Neural cell (in vitro differentiated cells): ENCODE measurements at regions not wholly inside any gene's neighbourhood (a gene's known extent, or its start where the extent isn't known, plus 50 kb on each side); places are given as distances from the start of the nearest gene placed in this dataset.

ENCODE experiments used
- H2AFZ ChIP-seq: fragments of 200-600, 300-800 bp; sonication (generic), shearing (Covaris generic); 2 replicates; pipeline ENCODE4 v1.6.0; 2014; ENCODE audit warnings: low read depth, mild to moderate bottlenecking, antibody characterized with exemption, low read length, moderate library complexity
- H3F3A ChIP-seq: fragments of 200-600 bp; shearing (Covaris generic); 2 replicates; pipeline ENCODE4 v1.6.1; 2016; ENCODE audit warnings: mild to moderate bottlenecking, moderate library complexity, mixed read lengths, antibody characterized with exemption, low read length; ENCODE audit not compliant: insufficient read depth, poor library complexity, severe bottlenecking
- H3K27ac ChIP-seq: fragments of 200-600, 300-800 bp; sonication (generic), shearing (Covaris generic); 2 replicates; pipeline ENCODE4 v1.5.1; 2014; ENCODE audit warnings: mild to moderate bottlenecking, low read length, moderate library complexity
- H3K27me3 ChIP-seq: fragments of 300-800, 200-600 bp; sonication (generic), shearing (Covaris generic); 2 replicates; pipeline ENCODE4 v1.6.0; 2014; ENCODE audit warnings: mild to moderate bottlenecking, low read depth, low read length, moderate library complexity; ENCODE audit not compliant: insufficient read depth
- H3K36me3 ChIP-seq: fragments of 300-800, 200-600 bp; sonication (generic), shearing (Covaris generic); 2 replicates; pipeline ENCODE4 v1.5.1; 2014; ENCODE audit warnings: mild to moderate bottlenecking, antibody characterized with exemption, low read length, moderate library complexity; ENCODE audit not compliant: insufficient read depth
- H3K4me2 ChIP-seq: fragments of 300-800, 200-600 bp; sonication (generic), shearing (Covaris generic); 2 replicates; pipeline ENCODE4 v1.6.0; 2014; ENCODE audit warnings: mild to moderate bottlenecking, low read length
- H3K4me3 ChIP-seq: fragments of 300-800, 200-600 bp; sonication (generic), shearing (Covaris generic); 2 replicates; pipeline ENCODE4 v1.5.1; 2014; ENCODE audit warnings: mild to moderate bottlenecking, low read length, moderate library complexity
- H3K79me2 ChIP-seq: fragments of 200-600 bp; shearing (Covaris generic); replicated peaks from 2 replicates; pipeline ENCODE4 v1.6.0; 2014; ENCODE audit warnings: mild to moderate bottlenecking, low read length, moderate library complexity; ENCODE audit not compliant: insufficient read depth
- H3K9ac ChIP-seq: fragments of 300-800, 200-600 bp; sonication (generic), shearing (Covaris generic); 2 replicates; pipeline ENCODE4 v1.6.1; 2016; ENCODE audit warnings: mild to moderate bottlenecking, low read length, mixed read lengths
- H3K9me2 ChIP-seq: fragments of 200-600 bp; shearing (Covaris generic); 2 replicates; pipeline ENCODE4 v1.6.1; 2016; ENCODE audit warnings: mild to moderate bottlenecking, low read length, mixed read lengths; ENCODE audit not compliant: insufficient read depth
- H3K9me3 ChIP-seq: fragments of 200-600, 300-800 bp; sonication (generic), shearing (Covaris generic); 2 replicates; pipeline ENCODE4 v1.6.1; 2016; ENCODE audit warnings: mild to moderate bottlenecking, mixed run types, low read length, moderate library complexity, mixed read lengths
- H4K20me1 ChIP-seq: fragments of 200-600 bp; shearing (Covaris generic); 2 replicates; pipeline ENCODE4 v1.6.1; 2016; ENCODE audit warnings: mild to moderate bottlenecking, mixed run types; ENCODE audit not compliant: insufficient read depth
- EP300 ChIP-seq: fragments of 450-650 bp; conservative IDR thresholded peaks from 2 replicates; pipeline ENCODE4 v1.6.1; 2014; ENCODE audit warnings: antibody characterized with exemption, mild to moderate bottlenecking, moderate library complexity; ENCODE audit not compliant: poor library complexity, severe bottlenecking
- EZH2 ChIP-seq: fragments of 200-600, 300-800 bp; shearing (Covaris generic), sonication (generic); IDR thresholded peaks from 2 replicates; pipeline ENCODE4 v1.6.1; 2014; ENCODE audit warnings: antibody characterized with exemption, low read length, borderline replicate concordance, mild to moderate bottlenecking; ENCODE audit not compliant: insufficient read depth, poor library complexity, severe bottlenecking
- MXI1 ChIP-seq: fragments of 450-650 bp; conservative IDR thresholded peaks from 2 replicates; pipeline ENCODE4 v1.6.1; 2014; ENCODE audit warnings: antibody characterized with exemption, mild to moderate bottlenecking; ENCODE audit not compliant: poor library complexity, severe bottlenecking
- POLR2AphosphoS5 ChIP-seq: IDR thresholded peaks from 2 replicates; pipeline ENCODE4 v1.6.1; 2012
- RAD21 ChIP-seq: fragments of 450-650 bp; conservative IDR thresholded peaks from 2 replicates; pipeline ENCODE4 v1.6.1; 2014; ENCODE audit warnings: antibody characterized with exemption, mild to moderate bottlenecking, moderate library complexity
- SMC3 ChIP-seq: fragments of 450-650 bp; conservative IDR thresholded peaks from 2 replicates; pipeline ENCODE4 v1.6.1; 2014; ENCODE audit warnings: antibody characterized with exemption, mild to moderate bottlenecking, moderate library complexity; ENCODE audit not compliant: poor library complexity
- TAF1 ChIP-seq: IDR thresholded peaks from 2 replicates; pipeline ENCODE4 v1.6.1; 2012; ENCODE audit warnings: low read depth
- TF ChIP-seq, protein P1 (sequence below): fragments of 450-650 bp; IDR thresholded peaks from 2 replicates; pipeline ENCODE4 v1.5.1; 2014; ENCODE audit warnings: antibody characterized with exemption, mild to moderate bottlenecking, moderate library complexity; ENCODE audit not compliant: poor library complexity, severe bottlenecking
- TF ChIP-seq, protein P2 (sequence below): IDR thresholded peaks from 2 replicates; pipeline ENCODE4 v1.6.1; 2012; ENCODE audit warnings: borderline replicate concordance

DNA sequence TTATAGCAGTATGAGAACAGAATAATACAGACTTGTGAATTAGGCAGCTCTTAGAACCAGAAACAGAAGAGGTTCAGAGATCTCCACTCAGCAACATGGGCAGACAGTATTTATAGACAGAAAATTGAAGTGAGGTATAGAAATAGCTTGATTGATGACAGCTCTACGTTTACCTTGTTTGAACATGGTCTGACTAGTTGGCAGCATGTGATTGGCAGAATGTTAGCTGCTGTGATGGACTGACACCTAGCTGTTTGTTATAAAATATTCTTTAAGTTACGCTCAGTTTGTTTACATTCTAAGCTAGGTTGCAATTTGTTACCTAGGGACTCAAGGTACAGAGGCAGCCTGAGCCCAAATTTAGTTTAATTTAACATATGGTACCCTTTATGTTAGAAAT is 73.7 kb upstream of the TMEM229A start:
- Histone ChIP-seq H2AFZ (no peak overlapping the region), H3K36me3 (no peaks in the 10 kb centered on the region), H3K79me2 (no peaks in the 10 kb centered on the region), H3K9ac (no peak overlapping the region), H3K4me2 (no peak overlapping the region), H3K9me3 (no peaks in the 10 kb centered on the region), H3F3A (no peaks in the 10 kb centered on the region), H3K9me2 (no peaks in the 10 kb centered on the region), H4K20me1 (no peaks in the 10 kb centered on the region), H3K27ac (no peak overlapping the region), H3K27me3 (no peaks in the 10 kb centered on the region), H3K4me3 (no peak overlapping the region)
- TF ChIP-seq POLR2AphosphoS5: peak; percentile 74
- TF ChIP-seq EP300: peak; percentile 83
- TF ChIP-seq, protein P1, sequence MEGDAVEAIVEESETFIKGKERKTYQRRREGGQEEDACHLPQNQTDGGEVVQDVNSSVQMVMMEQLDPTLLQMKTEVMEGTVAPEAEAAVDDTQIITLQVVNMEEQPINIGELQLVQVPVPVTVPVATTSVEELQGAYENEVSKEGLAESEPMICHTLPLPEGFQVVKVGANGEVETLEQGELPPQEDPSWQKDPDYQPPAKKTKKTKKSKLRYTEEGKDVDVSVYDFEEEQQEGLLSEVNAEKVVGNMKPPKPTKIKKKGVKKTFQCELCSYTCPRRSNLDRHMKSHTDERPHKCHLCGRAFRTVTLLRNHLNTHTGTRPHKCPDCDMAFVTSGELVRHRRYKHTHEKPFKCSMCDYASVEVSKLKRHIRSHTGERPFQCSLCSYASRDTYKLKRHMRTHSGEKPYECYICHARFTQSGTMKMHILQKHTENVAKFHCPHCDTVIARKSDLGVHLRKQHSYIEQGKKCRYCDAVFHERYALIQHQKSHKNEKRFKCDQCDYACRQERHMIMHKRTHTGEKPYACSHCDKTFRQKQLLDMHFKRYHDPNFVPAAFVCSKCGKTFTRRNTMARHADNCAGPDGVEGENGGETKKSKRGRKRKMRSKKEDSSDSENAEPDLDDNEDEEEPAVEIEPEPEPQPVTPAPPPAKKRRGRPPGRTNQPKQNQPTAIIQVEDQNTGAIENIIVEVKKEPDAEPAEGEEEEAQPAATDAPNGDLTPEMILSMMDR: peak; percentile 25
- TF ChIP-seq TAF1: no peak
- TF ChIP-seq SMC3: no peak
- TF ChIP-seq, protein P2, sequence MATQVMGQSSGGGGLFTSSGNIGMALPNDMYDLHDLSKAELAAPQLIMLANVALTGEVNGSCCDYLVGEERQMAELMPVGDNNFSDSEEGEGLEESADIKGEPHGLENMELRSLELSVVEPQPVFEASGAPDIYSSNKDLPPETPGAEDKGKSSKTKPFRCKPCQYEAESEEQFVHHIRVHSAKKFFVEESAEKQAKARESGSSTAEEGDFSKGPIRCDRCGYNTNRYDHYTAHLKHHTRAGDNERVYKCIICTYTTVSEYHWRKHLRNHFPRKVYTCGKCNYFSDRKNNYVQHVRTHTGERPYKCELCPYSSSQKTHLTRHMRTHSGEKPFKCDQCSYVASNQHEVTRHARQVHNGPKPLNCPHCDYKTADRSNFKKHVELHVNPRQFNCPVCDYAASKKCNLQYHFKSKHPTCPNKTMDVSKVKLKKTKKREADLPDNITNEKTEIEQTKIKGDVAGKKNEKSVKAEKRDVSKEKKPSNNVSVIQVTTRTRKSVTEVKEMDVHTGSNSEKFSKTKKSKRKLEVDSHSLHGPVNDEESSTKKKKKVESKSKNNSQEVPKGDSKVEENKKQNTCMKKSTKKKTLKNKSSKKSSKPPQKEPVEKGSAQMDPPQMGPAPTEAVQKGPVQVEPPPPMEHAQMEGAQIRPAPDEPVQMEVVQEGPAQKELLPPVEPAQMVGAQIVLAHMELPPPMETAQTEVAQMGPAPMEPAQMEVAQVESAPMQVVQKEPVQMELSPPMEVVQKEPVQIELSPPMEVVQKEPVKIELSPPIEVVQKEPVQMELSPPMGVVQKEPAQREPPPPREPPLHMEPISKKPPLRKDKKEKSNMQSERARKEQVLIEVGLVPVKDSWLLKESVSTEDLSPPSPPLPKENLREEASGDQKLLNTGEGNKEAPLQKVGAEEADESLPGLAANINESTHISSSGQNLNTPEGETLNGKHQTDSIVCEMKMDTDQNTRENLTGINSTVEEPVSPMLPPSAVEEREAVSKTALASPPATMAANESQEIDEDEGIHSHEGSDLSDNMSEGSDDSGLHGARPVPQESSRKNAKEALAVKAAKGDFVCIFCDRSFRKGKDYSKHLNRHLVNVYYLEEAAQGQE: no peak

DNA sequence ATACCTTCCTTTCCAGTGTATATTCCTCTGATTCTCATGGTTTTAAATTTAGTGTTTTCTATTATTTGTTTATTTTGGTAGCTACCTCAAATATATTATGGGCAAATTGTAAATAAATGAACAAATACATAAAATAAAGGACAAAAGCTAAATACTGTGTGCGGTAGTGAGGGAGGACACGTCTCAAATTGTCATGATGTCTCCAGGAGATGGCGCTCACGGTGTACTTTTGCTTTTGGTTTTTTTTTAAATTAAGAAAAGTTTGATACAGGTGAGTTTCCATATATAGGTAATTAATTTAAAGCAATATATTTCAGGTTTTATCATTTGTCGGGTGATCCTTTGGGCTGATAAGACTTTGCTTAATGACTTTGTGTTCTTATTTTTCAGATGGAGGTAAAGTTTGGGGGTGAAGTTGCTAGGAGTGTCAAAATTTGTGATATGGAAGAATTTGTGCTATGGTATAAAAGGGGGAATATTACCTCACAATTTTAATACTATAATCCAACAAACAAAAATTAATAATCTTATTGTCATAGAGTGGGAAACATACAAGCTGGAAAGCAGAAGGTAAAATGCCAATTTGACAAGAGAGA is 68.4 kb upstream of the TMEM229A start:
- no peaks in the 10 kb centered on the region for H3K36me3 ChIP-seq

More for the DNA sequence above, 68.4 kb upstream of the TMEM229A start:
- no peaks in the 10 kb centered on the region for H3K79me2 ChIP-seq
- no peak overlapping the region for H3K27ac ChIP-seq
- H3K9me3 ChIP-seq: no peaks in the 10 kb centered on the region
- no peak overlapping the region for H3K4me2 ChIP-seq
- no peak overlapping the region for H2AFZ ChIP-seq
- no peaks in the 10 kb centered on the region for H3F3A ChIP-seq
- H3K27me3 ChIP-seq: no peaks in the 10 kb centered on the region
- TF ChIP-seq, protein P2: no peak
- TF ChIP-seq POLR2AphosphoS5 (no peak), MXI1 (no peak), EZH2 (no peak), RAD21 (peak; percentile 51), EP300 (no peak), SMC3 (peak; percentile 45), TAF1 (no peak)
- TF ChIP-seq, protein P1: no peak
- H3K9me2 ChIP-seq: no peaks in the 10 kb centered on the region
- H3K9ac ChIP-seq: no peak overlapping the region
- H4K20me1 ChIP-seq: no peaks in the 10 kb centered on the region
- no peak overlapping the region for H3K4me3 ChIP-seq
